KOPT-K1 (cell line): ENCODE measurements at regions not wholly inside any gene's neighbourhood (a gene's known extent, or its start where the extent isn't known, plus 50 kb on each side); places are given as distances from the start of the nearest gene placed in this dataset.
"Not testable (repeated sequence)": the region's sequence is repeated elsewhere in the genome, so short reads cannot be mapped to it uniquely, and the experiment has no call there.

ENCODE experiments used
- H3K27ac ChIP-seq: fragments of 200-600 bp; sonication (generic); 2 replicates; pipeline ENCODE4 v1.5.1; 2016; ENCODE audit warnings: antibody characterized with exemption, mild to moderate bottlenecking, low read depth, low read length; ENCODE audit not compliant: poor library complexity, severe bottlenecking
- H3K36me3 ChIP-seq: fragments of 200-600 bp; sonication (generic); 2 replicates; pipeline ENCODE4 v1.5.1; 2017; ENCODE audit warnings: antibody characterized with exemption, mild to moderate bottlenecking, low read length, moderate library complexity; ENCODE audit not compliant: insufficient read depth
- H3K9me3 ChIP-seq: fragments of 200-600 bp; sonication (generic); 2 replicates; pipeline ENCODE4 v1.5.1; 2017; ENCODE audit warnings: antibody characterized with exemption, low read length, mild to moderate bottlenecking; ENCODE audit not compliant: insufficient read depth, poor library complexity, severe bottlenecking

DNA sequence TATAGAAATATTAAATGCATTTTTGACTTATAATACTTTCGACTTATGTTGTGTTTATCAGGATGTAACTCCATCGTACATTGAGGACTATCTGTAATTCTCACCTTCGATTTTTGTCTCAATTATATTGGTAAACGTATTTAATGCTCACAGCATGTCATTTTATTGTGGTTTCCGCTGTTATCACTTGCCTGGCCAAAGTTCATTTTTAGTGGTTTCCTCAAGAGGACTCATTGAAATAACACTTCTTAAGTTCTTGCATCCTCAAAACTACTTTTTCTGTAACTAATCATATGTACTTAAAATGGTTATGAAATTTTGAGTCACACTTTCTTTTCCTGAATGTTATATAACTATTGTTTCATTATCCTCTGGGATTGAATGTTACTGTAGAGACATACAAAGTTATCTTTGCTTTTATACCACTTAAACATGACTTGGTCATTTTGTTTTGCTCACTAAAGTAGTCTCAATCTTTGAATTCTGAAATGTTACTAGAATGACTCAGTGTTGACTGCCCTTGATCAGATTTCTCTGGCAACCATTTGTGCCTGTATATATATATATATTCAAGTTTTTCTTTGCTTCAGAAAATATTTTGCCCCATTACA, 289.6 kb upstream of the PROX1 start:
- no peaks in the 10 kb centered on the region for H3K36me3 ChIP-seq
- H3K9me3 ChIP-seq, result peaks cover 10% of the 10 kb centered on the region
- H3K27ac ChIP-seq, result no peak overlapping the region

DNA sequence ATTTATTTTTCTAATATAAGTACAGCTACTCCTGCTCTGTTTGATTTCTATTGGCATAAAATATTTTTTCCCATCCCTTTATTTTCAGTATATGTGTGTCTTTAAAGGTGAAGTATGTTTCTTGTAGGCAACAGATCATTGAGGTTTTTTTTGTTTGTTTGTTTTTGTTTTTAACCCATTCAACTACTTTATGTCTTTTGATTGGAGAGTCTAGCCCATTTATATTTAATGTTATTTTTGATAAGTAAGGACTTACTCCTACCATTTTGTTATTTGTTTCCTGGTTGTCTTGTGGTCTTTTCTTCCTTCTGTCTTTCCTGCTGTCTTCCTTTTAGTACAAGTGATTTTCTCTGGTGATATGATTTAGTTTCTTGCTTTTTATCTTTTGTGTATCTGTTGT, 285.1 kb upstream of the PROX1 start:
- Histone ChIP-seq H3K36me3 (no peaks in the 10 kb centered on the region), H3K27ac (no peak overlapping the region), H3K9me3 (peaks cover 13% of the 10 kb centered on the region)

DNA sequence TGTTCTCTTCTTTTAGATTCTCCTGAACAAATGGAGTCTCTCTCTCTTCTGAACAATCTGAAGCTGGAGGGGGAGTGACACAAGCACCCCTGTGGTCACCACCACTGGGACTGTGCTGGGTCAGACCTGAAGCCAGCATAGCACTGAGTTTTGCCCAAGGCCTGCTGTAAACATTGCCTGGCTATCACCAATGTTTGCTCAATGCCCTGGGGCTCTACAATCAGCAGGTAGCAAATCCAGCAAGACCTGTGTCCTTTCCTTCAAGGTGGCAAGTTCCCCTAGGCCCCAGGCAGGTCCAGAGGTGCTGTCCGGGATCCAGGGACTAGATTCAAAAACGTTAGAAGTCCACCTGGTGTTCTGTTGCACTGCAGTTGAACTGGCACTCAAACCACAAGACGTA, 282.8 kb upstream of the PROX1 start:
- Histone ChIP-seq H3K36me3 (no peaks in the 10 kb centered on the region), H3K27ac (no peak overlapping the region), H3K9me3 (peaks cover 23% of the 10 kb centered on the region)

- not testable (repeated sequence) for H3K27ac ChIP-seq, H3K36me3 ChIP-seq
- peaks cover 32% of the 10 kb centered on the region for H3K9me3 ChIP-seq
Observed at GRCh38 chr1:213711833-213712490, 275.8 kb upstream of the PROX1 start.

- peaks cover 30% of the 10 kb centered on the region for H3K9me3 ChIP-seq
- H3K27ac ChIP-seq, result no peak overlapping the region
- no peaks in the 10 kb centered on the region for H3K36me3 ChIP-seq
Observed at GRCh38 chr1:213714645-213715044, 273.1 kb upstream of the PROX1 start.

- no peak overlapping the region for H3K27ac ChIP-seq
Observed at GRCh38 chr1:213715182-213715581, 272.6 kb upstream of the PROX1 start.

GRCh38 chr1:213719462-213719861, 268.3 kb upstream of the PROX1 start:
- Histone ChIP-seq H3K27ac (no peak overlapping the region), H3K36me3 (no peaks in the 10 kb centered on the region), H3K9me3 (peaks cover 28% of the 10 kb centered on the region)

More at GRCh38 chr1:213715182-213715581, 272.6 kb upstream of the PROX1 start:
- Histone ChIP-seq H3K9me3 (peaks cover 29% of the 10 kb centered on the region), H3K36me3 (no peaks in the 10 kb centered on the region)

DNA sequence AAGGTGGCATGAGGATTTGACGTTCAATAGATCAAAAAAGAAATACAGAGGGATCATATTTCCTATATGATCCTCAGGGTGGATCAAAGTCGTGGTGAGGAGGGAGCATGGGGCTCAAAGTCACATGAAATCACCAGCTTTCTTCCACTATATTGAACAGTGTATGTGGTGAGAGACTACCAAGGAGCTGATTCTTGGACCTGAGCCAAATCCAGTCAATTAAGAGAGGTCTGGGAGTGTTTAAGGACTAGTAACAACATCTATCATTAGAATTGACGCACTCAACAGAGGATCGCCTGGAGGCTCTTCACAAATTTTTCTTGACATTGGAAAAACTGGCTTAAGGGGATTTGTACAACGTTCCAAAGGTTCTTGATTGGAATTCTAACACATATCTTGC, 267.7 kb upstream of the PROX1 start:
- H3K27ac ChIP-seq, result no peak overlapping the region

DNA sequence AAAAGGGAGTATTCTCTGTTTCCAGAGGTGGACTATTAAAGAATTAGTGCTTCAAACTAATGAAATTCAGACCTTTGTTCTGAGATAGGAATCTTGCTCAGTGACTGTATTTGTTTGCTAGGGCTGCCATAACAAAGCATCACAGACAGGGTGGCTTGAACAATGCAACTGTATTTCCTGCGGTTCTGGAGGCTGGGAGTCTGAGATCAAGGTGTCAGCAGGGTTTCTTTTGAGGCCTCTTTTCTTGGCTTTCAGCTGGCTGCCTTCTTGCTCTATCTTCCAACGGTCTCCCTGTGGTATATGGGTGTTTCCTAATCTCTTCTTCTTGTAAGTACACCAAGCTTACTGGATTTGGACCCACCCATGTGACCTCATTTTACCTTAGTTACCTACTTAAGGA, 264.6 kb upstream of the PROX1 start:
- H3K27ac ChIP-seq, result peak overlapping the region; percentile 70
- H3K36me3 ChIP-seq, result no peaks in the 10 kb centered on the region
- peaks cover 28% of the 10 kb centered on the region for H3K9me3 ChIP-seq

More for the DNA sequence above, 267.7 kb upstream of the PROX1 start:
- Histone ChIP-seq H3K36me3 (no peaks in the 10 kb centered on the region), H3K9me3 (peaks cover 28% of the 10 kb centered on the region)

DNA sequence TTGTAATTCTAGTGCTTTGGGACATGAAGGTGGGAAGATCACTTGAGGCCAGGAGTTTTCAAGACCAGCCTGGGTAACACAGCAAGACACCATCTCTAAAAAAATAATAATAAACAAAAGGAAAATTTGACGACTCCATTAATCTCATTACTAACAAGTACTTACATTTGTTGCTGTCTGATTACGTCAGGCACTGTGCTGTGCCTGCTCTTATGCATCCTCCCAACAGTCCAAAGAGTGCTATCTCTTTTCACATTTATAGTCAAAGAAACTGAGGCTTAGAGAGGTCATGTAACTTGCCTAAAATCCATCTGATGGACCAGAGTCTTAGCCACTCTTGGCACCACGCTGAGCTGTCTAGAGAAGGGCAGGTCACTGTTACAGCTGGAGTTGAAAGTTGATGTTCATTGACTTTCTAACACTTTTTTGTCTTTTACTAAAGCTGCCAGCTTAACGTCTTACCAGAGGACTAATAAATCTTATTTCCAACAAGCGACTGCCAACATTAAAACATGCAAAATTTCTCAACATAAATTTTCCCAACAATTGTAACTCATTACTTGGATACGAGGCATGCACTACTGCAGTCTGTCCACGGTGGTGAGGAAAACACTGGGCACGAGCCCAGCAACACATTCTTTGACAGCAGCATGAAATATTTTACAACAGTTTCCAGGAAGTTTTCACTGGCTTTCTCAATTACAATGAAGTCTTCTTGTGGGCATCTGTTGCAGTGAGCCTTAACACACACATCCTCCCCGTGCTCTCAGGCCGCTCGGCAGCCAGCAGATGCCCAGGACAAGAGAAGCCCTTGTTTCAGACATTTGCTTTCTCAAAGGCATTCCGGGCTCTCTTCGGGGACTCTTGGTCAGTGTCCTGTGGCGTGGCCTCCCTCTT, 262.9 kb upstream of the PROX1 start:
- peak overlapping the region; percentile 70 for H3K27ac ChIP-seq
- peaks cover 20% of the 10 kb centered on the region for H3K9me3 ChIP-seq
- no peaks in the 10 kb centered on the region for H3K36me3 ChIP-seq

- peaks cover 3% of the 10 kb centered on the region for H3K9me3 ChIP-seq
- H3K27ac ChIP-seq, result no peak overlapping the region
- H3K36me3 ChIP-seq, result no peaks in the 10 kb centered on the region
Observed at GRCh38 chr1:213727853-213728592, 259.8 kb upstream of the PROX1 start.

GRCh38 chr1:213728593-213729536, 258.9 kb upstream of the PROX1 start:
- H3K36me3 ChIP-seq, result no peaks in the 10 kb centered on the region
- H3K27ac ChIP-seq, result no peak overlapping the region
- peaks cover 3% of the 10 kb centered on the region for H3K9me3 ChIP-seq

- Histone ChIP-seq H3K27ac (no peak overlapping the region), H3K9me3 (peaks cover 3% of the 10 kb centered on the region), H3K36me3 (no peaks in the 10 kb centered on the region)
Observed at GRCh38 chr1:213733705-213734104, 254.1 kb upstream of the PROX1 start.
